Kidney (tissue), 13 donors: ENCODE measurements at regions not wholly inside any gene's neighbourhood (a gene's known extent, or its start where the extent isn't known, plus 50 kb on each side); places are given as distances from the start of the nearest gene placed in this dataset.

Experiments
- DNase-seq, 5 donors: peaks; one replicate each; pipeline ENCODE4 v3.0.0-alpha.2; 2013 to 2020
- FAIRE-seq: peaks from 2 replicates; lab custom pipeline; 2012; peaks lifted over from hg19 to GRCh38; lab: Jason Lieb, UNC
- H3K27ac ChIP-seq, 2 donors: one replicate each; pipeline ENCODE4 v1.7.0; 2013; ENCODE audit warnings: low read depth in 2 of 2, low read length in 2 of 2, inconsistent platforms in 1 of 2
- H3K27me3 ChIP-seq: one replicate; pipeline ENCODE4 v1.7.1; 2013; ENCODE audit warnings: low read length, inconsistent platforms; ENCODE audit not compliant: control insufficient read depth, insufficient read depth
- H3K36me3 ChIP-seq, 3 donors: one replicate each; pipeline versions ENCODE4 v1.7.0 to v1.7.1; 2013; ENCODE audit warnings: low read length in 3 of 3, control low read depth in 1 of 3, inconsistent platforms in 1 of 3; ENCODE audit not compliant: insufficient read depth in 3 of 3, control insufficient read depth in 2 of 3
- H3K4me1 ChIP-seq, 3 donors: one replicate each; pipeline versions ENCODE4 v1.7.0 to v1.7.1; 2013; ENCODE audit warnings: low read length in 3 of 3, inconsistent platforms in 1 of 3, low read depth in 1 of 3; ENCODE audit not compliant: control insufficient read depth in 2 of 3, insufficient read depth in 2 of 3
- H3K4me3 ChIP-seq, 3 donors: one replicate each; pipeline versions ENCODE4 v1.7.0 to v1.8.1; 2013; ENCODE audit warnings: low read length in 3 of 3, control low read depth in 1 of 3, inconsistent platforms in 1 of 3
- H3K9ac ChIP-seq, 3 donors: one replicate each; pipeline versions ENCODE4 v1.7.0 to v1.7.1; 2013; ENCODE audit warnings: low read length in 3 of 3, control low read depth in 1 of 3, inconsistent platforms in 1 of 3
- H3K9me3 ChIP-seq, 3 donors: one replicate each; pipeline versions ENCODE4 v1.7.0 to v1.7.1; 2013; ENCODE audit warnings: low read length in 3 of 3, control low read depth in 1 of 3, inconsistent platforms in 1 of 3; ENCODE audit not compliant: control insufficient read depth in 2 of 3, insufficient read depth in 1 of 3
- intact Hi-C: fragments of 100-400 bp; cut with DNase I; formaldehyde crosslinking; loops from one replicate; pipeline ENCODE4 v1.11.1; 2022
- TF ChIP-seq, protein P1 (sequence below): IDR thresholded peaks from 3 replicates; pipeline ENCODE4 v1.5.1; 2012; ENCODE audit warnings: mild to moderate bottlenecking, moderate library complexity, borderline replicate concordance; ENCODE audit not compliant: insufficient read depth; ENCODE audit errors: extremely low read depth
- donor health status: control.
- donor health status: control.
- donor health status: control.
- donor health status: control.
- donor health status: control.
- donor health status: DM: yes; HTN: yes; CAD: no.
- donor health status: Normal renal cell carcinoma (clear cell type).

DNA sequence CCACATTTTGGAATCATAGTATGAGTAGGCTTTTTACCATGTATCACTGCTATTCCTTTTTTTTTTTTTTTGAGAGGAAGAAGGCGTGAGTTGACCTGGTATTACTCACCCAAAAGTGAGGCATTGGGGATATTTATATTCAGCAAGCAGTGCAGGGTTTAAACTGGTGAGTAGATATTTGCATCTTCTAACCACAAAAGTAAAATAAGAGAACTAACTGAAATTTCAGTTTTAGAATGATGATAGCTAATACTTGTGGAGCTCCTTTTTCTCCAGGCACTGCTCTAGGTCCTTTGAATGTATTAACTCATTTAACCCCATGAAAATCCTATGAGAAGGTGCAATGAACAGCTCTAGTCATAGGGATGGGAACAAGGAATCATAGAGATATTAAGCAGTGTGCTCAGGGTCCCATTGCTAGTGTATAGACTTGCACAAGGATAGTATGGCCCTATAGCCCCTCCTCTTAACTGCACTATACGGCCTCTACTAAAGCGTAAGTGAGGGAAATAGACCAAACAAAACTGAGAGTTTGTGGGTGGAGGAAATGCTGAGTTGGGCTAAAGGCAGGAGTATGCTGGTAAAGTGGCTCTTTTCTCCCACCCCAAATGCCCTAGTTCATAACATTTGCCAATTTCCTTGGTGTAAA, 104.3 kb upstream of the MAX start:
- FAIRE-seq: no peak
- intact Hi-C loops: no loop called here

DNA sequence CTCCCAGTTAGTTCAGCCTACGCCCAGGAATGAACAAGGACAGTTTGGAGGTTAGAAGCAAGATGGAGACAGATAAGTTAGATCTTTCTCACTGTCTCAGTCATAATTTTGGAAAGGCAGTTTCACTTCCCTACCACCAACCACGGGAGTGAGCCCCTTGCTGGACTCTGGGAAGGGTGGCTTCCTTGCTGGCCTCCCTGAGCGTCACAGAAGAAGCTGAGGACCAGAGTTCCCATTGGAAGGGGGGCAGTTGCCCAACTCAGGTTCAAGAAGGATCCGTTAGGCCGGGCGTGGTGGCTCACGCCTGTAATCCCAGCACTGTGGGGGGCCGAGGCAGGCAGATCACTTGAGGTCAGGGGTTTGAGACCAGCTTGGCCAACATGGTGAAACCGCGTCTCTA, 106.2 kb upstream of the MAX start:
- TF ChIP-seq, protein P1, sequence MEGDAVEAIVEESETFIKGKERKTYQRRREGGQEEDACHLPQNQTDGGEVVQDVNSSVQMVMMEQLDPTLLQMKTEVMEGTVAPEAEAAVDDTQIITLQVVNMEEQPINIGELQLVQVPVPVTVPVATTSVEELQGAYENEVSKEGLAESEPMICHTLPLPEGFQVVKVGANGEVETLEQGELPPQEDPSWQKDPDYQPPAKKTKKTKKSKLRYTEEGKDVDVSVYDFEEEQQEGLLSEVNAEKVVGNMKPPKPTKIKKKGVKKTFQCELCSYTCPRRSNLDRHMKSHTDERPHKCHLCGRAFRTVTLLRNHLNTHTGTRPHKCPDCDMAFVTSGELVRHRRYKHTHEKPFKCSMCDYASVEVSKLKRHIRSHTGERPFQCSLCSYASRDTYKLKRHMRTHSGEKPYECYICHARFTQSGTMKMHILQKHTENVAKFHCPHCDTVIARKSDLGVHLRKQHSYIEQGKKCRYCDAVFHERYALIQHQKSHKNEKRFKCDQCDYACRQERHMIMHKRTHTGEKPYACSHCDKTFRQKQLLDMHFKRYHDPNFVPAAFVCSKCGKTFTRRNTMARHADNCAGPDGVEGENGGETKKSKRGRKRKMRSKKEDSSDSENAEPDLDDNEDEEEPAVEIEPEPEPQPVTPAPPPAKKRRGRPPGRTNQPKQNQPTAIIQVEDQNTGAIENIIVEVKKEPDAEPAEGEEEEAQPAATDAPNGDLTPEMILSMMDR: no peak

More for the DNA sequence above, 104.3 kb upstream of the MAX start:
- Histone ChIP-seq H3K4me3 (no peak overlapping the region), H3K9ac (no peak overlapping the region), H3K4me1 (peaks cover 0 to 2% (median 0%) of the 10 kb centered on the region in 3 donors), H3K27me3 (no peaks in the 10 kb centered on the region), H3K36me3 (no peaks in the 10 kb centered on the region), H3K9me3 (no peaks in the 10 kb centered on the region), H3K27ac (no peak overlapping the region)
- DNase-seq: no peak
- TF ChIP-seq, protein P1: no peak

DNA sequence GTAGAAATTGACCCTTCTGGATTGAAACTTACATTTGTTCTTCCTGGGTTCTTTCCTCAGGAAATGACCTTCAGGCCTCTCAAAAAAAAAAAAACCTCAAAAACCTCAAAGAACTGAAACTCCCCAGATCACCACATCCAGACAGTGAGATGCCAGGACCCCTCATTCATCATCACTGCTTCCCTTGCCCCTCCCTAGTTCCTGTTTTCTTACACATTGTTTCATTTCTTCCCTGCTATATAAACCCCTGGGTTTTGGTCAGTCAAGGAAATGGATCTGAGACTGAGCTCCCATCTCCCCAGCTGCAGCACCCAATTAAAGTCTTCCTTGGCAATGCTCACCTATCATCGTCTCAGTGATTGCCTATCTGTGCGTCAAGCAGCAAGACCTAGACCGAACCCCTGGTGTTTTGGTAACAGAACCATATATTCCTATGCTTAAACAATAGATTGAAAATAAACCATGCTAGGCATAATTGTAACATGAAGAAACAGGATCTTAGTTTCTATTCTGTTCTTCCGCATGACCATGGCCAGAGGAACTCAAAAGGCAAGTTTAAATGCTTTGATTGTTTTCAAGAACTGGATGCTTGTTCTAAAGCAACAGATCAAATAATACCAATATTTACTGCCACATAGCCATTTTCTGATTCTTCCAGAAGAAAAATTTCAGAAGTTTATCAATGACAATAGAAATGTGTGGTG, 108.0 kb upstream of the MAX start:
- intact Hi-C loops: no loop called here
- Histone ChIP-seq H3K4me3 (no peak overlapping the region), H3K27me3 (no peaks in the 10 kb centered on the region), H3K36me3 (no peaks in the 10 kb centered on the region), H3K4me1 (peaks cover 0 to 2% (median 0%) of the 10 kb centered on the region in 3 donors), H3K9ac (no peak overlapping the region), H3K27ac (no peak overlapping the region), H3K9me3 (no peaks in the 10 kb centered on the region)
- TF ChIP-seq, protein P1: no peak
- no peak for FAIRE-seq
- DNase-seq: no peak

More for the DNA sequence above, 106.2 kb upstream of the MAX start:
- Histone ChIP-seq H3K9me3 (no peaks in the 10 kb centered on the region), H3K9ac (no peak overlapping the region), H3K27ac (no peak overlapping the region), H3K27me3 (no peaks in the 10 kb centered on the region), H3K36me3 (no peaks in the 10 kb centered on the region), H3K4me3 (no peak overlapping the region), H3K4me1 (peaks cover 0 to 2% (median 0%) of the 10 kb centered on the region in 3 donors)
- no peak for DNase-seq
- FAIRE-seq: no peak
- intact Hi-C loops: no loop called here
